ENCODE measurements at regions not wholly inside any gene's neighbourhood (a gene's known extent, or its start where the extent isn't known, plus 50 kb on each side); places are given as distances from the start of the nearest gene placed in this dataset.

DNA sequence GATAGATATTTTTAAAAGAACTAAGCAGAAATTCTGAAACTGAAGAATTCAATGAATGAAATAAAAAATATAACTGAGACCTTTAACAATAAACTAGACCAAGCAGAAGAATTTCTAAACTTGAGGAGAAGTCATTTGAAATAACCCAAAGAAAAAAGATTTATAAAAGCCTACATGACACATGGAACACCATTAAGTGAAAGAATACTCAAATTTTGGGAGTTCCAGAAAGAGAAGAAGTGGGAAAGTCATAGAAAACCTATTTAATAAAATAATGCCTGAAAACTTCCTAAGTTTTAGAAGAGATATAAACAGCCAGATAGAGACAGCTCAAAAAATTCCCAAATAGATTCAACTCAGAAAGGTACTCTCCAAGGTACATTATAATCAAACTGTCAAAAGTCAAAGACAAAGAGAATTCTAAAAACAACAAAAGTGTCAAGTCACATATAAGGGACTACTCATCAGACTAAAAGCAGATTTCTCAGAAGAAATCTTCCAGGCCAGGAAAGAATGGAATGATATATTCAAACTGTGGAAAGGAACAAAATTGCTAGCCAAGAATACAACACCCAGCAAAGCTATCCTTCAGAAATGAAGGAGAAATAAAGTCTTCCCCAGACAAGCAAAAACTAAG is 72.9 kb upstream of the GNAZ start:
- peaks cover 7 to 37% (median 14%) of the 10 kb centered on the region in 3 donors for H3K27me3 Mint-ChIP-seq (ENCODE audit: low read depth in 3 of 3)
- no peak for DNase-seq
- peaks cover 8 to 19% (median 14%) of the 10 kb centered on the region in 3 donors for H3K36me3 Mint-ChIP-seq
- H3K27ac Mint-ChIP-seq = no peak overlapping the region
- no peaks in the 10 kb centered on the region for H3K4me1 Mint-ChIP-seq
- peaks cover 22 to 47% (median 29%) of the 10 kb centered on the region in 6 donors for H3K9me3 Mint-ChIP-seq
- no peak overlapping the region for H3K4me3 Mint-ChIP-seq

DNA sequence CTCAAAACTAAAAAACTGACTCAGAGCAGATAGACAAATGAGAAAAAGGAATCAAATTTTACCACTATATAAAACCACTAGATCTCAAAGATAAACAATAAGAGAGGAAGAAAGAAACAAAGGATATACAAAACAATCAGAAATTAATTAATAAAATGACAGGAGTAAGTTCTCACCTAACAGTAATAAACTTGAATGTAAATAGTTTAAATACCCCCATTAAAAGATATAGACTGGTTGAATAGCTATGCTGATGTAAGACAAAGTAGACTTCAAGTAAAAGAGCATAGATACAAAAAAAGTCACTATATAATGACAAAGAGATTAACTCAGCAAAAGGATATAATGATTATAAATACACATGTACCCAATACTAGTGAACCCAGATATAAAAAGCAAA is 72.3 kb upstream of the GNAZ start:
- H3K27ac Mint-ChIP-seq = no peak overlapping the region
- H3K4me3 Mint-ChIP-seq = no peak overlapping the region
- H3K36me3 Mint-ChIP-seq = peaks cover 8 to 19% (median 14%) of the 10 kb centered on the region in 3 donors
- peaks cover 22 to 47% (median 29%) of the 10 kb centered on the region in 6 donors for H3K9me3 Mint-ChIP-seq
- H3K27me3 Mint-ChIP-seq (ENCODE audit: low read depth in 3 of 3) = peaks cover 7 to 40% (median 14%) of the 10 kb centered on the region in 3 donors
- H3K4me1 Mint-ChIP-seq = no peaks in the 10 kb centered on the region
- DNase-seq = no peak

GRCh38 chr22:22999523-22999922 is 70.8 kb upstream of the GNAZ start:
- H3K9me3 Mint-ChIP-seq = peaks cover 22 to 45% (median 29%) of the 10 kb centered on the region in 6 donors
- no peak overlapping the region for H3K4me3 Mint-ChIP-seq
- H3K27ac Mint-ChIP-seq = no peak overlapping the region
- DNase-seq = no peak
- peaks cover 8 to 19% (median 14%) of the 10 kb centered on the region in 3 donors for H3K36me3 Mint-ChIP-seq
- peaks cover 9 to 43% (median 14%) of the 10 kb centered on the region in 3 donors for H3K27me3 Mint-ChIP-seq (ENCODE audit: low read depth in 3 of 3)
- H3K4me1 Mint-ChIP-seq = no peaks in the 10 kb centered on the region

DNA sequence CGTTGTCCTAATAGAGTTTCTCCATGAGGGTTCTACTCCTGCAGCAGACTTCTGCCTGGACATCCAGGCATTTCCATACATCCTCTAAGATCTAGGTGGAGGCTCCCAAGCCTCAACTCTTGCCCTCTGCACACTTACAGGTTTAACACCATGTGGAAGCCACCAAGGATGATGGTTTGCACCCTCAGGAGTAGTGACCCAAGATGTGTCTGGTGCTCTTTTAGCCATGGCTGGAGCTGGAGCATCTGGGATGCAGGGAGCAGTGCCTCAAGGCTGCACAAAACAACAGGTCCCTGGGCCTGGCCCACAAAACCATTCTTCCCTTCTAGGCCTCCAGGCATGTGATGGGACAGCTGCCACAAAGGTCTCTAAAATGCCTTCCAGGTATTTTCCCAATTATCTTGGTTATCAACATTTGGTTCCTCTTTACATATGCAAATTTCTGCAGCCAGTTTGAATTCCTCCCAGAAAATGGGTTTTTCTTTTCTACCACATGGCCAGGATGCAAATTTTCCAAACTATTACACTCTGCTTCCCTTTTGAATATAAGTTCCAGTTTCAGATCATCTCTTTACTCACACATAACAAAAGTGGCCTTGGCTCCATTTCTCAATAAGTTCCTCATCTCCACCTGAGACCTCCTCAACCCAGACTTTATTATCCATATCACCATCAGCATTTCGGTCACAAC is 69.5 kb upstream of the GNAZ start:
- Mint-ChIP-seq H3K27me3 (ENCODE audit: low read depth in 3 of 3) (peaks cover 5 to 39% (median 9%) of the 10 kb centered on the region in 3 donors), H3K4me1 (no peaks in the 10 kb centered on the region), H3K27ac (no peak overlapping the region), H3K36me3 (peaks cover 5 to 14% (median 11%) of the 10 kb centered on the region in 3 donors), H3K9me3 (peaks cover 20 to 32% (median 25%) of the 10 kb centered on the region in 6 donors), H3K4me3 (no peak overlapping the region)
- no peak for DNase-seq

DNA sequence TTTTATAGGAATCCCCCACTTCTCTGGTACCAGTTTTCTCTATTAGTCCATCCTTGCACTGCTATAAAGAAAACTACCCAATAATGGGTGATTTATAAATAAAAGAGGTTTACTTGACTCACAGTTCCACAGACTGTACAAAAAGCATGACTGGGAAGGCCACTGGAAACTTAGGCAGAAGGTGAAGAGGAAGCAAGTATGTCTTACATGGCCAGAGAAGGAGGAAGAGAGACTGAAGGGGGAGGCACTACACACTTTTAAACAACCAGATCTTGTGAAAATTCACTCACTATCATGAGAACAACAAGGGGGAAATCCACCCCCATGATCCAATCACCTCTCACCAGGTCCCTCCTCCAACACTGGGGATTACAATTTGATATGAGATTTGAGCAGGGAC is 68.9 kb upstream of the GNAZ start:
- H3K36me3 Mint-ChIP-seq = peaks cover 3 to 11% (median 11%) of the 10 kb centered on the region in 3 donors

GRCh38 chr22:23002612-23003180 is 67.6 kb upstream of the GNAZ start:
- Mint-ChIP-seq H3K4me1 (no peaks in the 10 kb centered on the region), H3K9me3 (peaks cover 6 to 14% (median 11%) of the 10 kb centered on the region in 6 donors), H3K27ac (no peak overlapping the region), H3K27me3 (ENCODE audit: low read depth in 3 of 3) (peaks cover 5 to 36% (median 5%) of the 10 kb centered on the region in 3 donors), H3K4me3 (no peak overlapping the region), H3K36me3 (peaks cover 0 to 6% (median 4%) of the 10 kb centered on the region in 3 donors)
- no peak for DNase-seq

More for the DNA sequence above, 68.9 kb upstream of the GNAZ start:
- H3K4me1 Mint-ChIP-seq = no peaks in the 10 kb centered on the region
- peaks cover 16 to 26% (median 21%) of the 10 kb centered on the region in 6 donors for H3K9me3 Mint-ChIP-seq
- H3K4me3 Mint-ChIP-seq = no peak overlapping the region
- peaks cover 5 to 38% (median 9%) of the 10 kb centered on the region in 3 donors for H3K27me3 Mint-ChIP-seq (ENCODE audit: low read depth in 3 of 3)
- DNase-seq = no peak
- H3K27ac Mint-ChIP-seq = no peak overlapping the region

DNA sequence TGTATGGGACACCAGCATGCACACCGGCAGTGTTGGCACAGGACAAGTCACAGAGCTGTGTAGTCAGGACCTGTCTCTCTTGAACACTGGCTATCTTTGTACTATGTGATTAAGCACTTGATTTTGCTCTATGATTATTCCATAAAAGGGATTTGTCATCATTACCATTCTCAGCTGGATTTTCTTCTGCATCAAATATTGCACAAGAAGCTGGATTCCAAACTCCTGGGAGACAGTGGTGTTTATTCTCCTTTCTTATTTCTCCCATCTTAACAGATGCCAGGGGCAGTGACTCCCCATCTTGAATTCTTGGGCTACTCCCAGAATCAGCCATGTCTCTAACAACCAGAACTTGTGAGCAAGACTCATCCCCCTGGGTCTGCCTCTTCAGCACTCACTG is 62.5 kb upstream of the GNAZ start:
- DNase-seq = no peak
- peaks cover 5 to 8% (median 5%) of the 10 kb centered on the region in 3 donors for H3K27me3 Mint-ChIP-seq (ENCODE audit: low read depth in 3 of 3)
- no peak overlapping the region for H3K27ac Mint-ChIP-seq
- peaks cover 0 to 3% (median 0%) of the 10 kb centered on the region in 6 donors for H3K9me3 Mint-ChIP-seq
- H3K4me3 Mint-ChIP-seq = no peak overlapping the region
- no peaks in the 10 kb centered on the region for H3K36me3 Mint-ChIP-seq
- H3K4me1 Mint-ChIP-seq = no peaks in the 10 kb centered on the region

DNA sequence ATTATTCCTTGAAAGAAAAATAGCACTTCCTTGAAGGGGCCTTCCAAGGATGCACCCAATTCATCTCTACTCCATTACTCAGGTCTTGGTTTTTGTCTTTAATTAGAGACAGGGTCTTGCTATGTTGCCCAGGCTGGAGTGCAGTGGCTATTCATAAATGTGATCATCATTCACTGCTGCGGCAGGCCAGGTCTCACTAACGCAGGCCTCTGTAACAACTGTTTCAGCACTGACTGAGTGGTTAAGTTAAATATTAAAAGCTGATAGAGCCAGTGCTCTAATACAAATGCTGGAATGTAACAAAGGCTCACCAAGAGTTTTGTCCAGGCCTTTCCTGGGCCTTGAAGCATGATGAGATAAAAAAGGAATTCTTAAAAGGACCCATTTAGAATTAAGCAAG is 61.4 kb upstream of the GNAZ start:
- no peak overlapping the region for H3K27ac Mint-ChIP-seq
- H3K4me3 Mint-ChIP-seq = no peak overlapping the region
- H3K27me3 Mint-ChIP-seq (ENCODE audit: low read depth in 3 of 3) = peaks cover 4 to 5% (median 5%) of the 10 kb centered on the region in 3 donors
- no peaks in the 10 kb centered on the region for H3K36me3 Mint-ChIP-seq
- no peak for DNase-seq
- no peaks in the 10 kb centered on the region for H3K4me1 Mint-ChIP-seq
- peaks cover 0 to 3% (median 0%) of the 10 kb centered on the region in 6 donors for H3K9me3 Mint-ChIP-seq

All from immature natural killer cell (primary cell).